GM12878 (cell line): ENCODE measurements at regions not wholly inside any gene's neighbourhood (a gene's known extent, or its start where the extent isn't known, plus 50 kb on each side); places are given as distances from the start of the nearest gene placed in this dataset.

Experiments used
- BHLHE40 ChIP-seq, 2 experiments: fragments of 450-650 bp in 1 of 2; IDR thresholded peaks; 2 replicates each; pipeline ENCODE4 v1.6.1; 2011 to 2017; ENCODE audit warnings: low read depth in 2 of 2, borderline replicate concordance in 1 of 2, improper control_type of control experiment in 1 of 2, low read length in 1 of 2, mild to moderate bottlenecking in 1 of 2
- CEBPZ ChIP-seq: fragments of 150-350 bp; IDR thresholded peaks from 2 replicates; pipeline ENCODE4 v1.6.1; 2016; ENCODE audit warnings: low read depth, low read length
- MLLT1 ChIP-seq: fragments of 450-650 bp; IDR thresholded peaks from 2 replicates; pipeline ENCODE4 v1.6.1; 2016; ENCODE audit warnings: mild to moderate bottlenecking
- MTA3 ChIP-seq: IDR thresholded peaks from 2 replicates; pipeline ENCODE4 v1.6.1; 2012; ENCODE audit warnings: low read length, inconsistent platforms, borderline replicate concordance
- RUNX3 ChIP-seq: IDR thresholded peaks from 2 replicates; pipeline ENCODE4 v1.6.1; 2012; ENCODE audit warnings: low read length, inconsistent platforms
- TCF3 ChIP-seq: IDR thresholded peaks from 2 replicates; pipeline ENCODE4 v1.6.1; 2012; ENCODE audit warnings: low read depth, mild to moderate bottlenecking, low read length, borderline replicate concordance; ENCODE audit not compliant: insufficient read depth
- WRNIP1 ChIP-seq: IDR thresholded peaks from 2 replicates; pipeline ENCODE4 v1.6.1; 2011; ENCODE audit warnings: low read depth, low read length, improper control_type of control experiment, borderline replicate concordance
- ZBTB33 ChIP-seq: fragments of 450-650 bp; IDR thresholded peaks from 2 replicates; pipeline ENCODE4 v1.6.1; 2017; ENCODE audit warnings: mild to moderate bottlenecking
- ZBTB40 ChIP-seq: fragments of 450-650 bp; IDR thresholded peaks from 2 replicates; pipeline ENCODE4 v1.6.1; 2016; ENCODE audit warnings: mild to moderate bottlenecking, moderate library complexity, borderline replicate concordance

GRCh38 chr13:89862691-89863036, 1484.8 kb upstream of the MIR17HG start (continued):
- TF ChIP-seq ZBTB40 (no peak), RUNX3 (no peak), MLLT1 (no peak), TCF3 (no peak), ZBTB33 (no peak), MTA3 (no peak), BHLHE40 (IDR thresholded peaks at IDR 0.05; ENCODE audit: borderline replicate concordance in 1 of 2, low read depth in 2 of 2, low read length in 1 of 2) (no peak), CEBPZ (no peak), WRNIP1 (no peak)
